GM18517 (cell line): ENCODE measurements at regions not wholly inside any gene's neighbourhood (a gene's known extent, or its start where the extent isn't known, plus 50 kb on each side); places are given as distances from the start of the nearest gene placed in this dataset.
"Not testable (repeated sequence)": the region's sequence is repeated elsewhere in the genome, so short reads cannot be mapped to it uniquely, and the experiment has no call there.

Experiments
- ATAC-seq: cut with Tn5 transposase; IDR thresholded peaks from one replicate; pipeline ENCODE4 v1.9.1; 2021; ENCODE audit warnings: mild to moderate bottlenecking, moderate library complexity; ENCODE audit not compliant: unreplicated experiment

DNA sequence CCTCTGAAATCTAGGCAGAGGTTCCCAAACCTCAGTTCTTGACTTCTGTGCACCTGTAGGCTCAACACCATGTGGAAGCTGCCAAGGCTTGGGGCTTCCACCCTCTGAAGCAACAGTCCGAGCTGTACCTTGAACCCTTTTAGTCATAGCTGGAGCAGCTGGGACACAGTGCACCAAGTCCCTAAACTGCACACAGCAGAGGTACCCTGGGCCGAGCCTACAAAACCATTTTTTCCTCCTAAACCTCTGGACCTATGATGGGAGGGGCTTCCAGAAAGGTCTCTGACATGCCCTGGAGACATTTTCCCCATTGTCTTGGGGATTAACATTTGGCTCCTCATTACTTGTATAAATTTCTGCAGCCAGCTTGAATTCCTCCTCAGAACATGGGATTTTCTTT, 168.8 kb downstream of the TLE3 start:
- not testable (repeated sequence) for ATAC-seq

DNA sequence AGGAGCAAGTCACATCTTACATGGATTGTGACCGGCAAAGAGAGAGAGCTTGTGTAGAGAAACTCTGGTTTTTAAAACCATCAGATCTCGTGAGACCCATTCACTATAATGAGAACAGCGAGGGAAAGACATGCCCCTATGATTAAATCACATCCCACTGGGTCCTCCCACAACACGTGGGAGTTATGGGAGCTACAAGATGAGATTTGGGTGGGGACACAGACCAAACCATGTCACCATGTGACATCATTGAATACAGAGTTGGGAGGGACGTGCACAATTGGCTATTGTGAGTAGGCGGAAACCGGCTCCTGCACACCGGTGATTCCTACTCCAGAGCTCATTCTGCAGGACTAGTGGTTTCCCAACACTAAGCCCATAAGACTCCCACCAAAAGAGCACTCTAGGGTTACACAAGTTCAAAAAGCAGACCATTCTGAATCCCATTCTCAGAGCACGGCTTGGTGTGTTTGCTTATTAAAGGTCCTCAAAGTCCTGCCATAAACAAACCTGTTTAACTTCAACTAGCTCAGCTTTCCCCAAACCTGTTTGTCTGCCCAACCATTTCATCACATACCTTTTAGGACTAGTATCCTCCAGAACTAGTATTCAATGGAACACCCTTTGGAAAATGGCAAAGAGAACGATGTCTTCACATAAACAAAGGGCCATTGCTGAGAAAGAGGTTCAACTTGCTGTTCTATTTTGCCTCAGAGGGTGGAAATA, 167.6 kb downstream of the TLE3 start:
- ATAC-seq: no peak

DNA sequence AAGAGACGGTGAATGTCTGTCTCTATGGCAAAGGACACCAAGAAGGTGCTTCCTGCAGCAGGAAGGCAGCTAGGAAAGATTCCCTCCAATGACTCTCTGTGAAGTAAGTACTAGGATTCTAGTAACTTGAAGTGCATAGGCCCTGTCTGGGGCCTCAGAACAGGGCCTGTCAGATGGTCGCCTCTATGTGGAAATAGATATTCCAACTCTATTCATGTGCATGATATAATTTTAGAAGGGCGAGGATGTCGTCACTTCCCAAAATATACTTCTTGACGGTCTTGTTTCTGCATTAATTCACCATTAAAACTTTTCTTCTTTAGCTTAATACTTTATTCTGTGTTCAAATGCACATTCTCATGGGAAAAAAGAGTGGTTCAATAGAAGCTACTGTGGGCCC, 167.0 kb downstream of the TLE3 start:
- ATAC-seq: no peak

DNA sequence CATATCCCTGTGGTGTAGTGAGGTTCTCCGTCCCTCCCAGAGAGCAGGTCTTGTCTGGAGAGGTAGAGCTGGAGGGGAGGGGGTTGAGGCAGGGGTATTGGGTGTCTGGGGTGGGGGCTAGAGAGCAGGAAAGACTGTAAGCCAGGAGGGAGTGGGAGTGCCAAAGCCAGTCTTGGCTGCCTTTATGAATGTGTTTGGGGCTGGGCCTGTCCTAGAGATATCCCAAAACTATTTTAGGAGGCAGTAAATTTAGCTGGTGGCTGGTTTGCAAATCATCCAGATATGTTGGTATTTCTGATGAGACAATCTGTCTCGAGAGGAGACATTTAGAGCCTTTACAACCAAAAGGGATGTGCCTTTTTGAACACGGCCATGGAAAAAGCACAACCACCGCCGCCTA, 166.6 kb downstream of the TLE3 start:
- ATAC-seq: no peak

DNA sequence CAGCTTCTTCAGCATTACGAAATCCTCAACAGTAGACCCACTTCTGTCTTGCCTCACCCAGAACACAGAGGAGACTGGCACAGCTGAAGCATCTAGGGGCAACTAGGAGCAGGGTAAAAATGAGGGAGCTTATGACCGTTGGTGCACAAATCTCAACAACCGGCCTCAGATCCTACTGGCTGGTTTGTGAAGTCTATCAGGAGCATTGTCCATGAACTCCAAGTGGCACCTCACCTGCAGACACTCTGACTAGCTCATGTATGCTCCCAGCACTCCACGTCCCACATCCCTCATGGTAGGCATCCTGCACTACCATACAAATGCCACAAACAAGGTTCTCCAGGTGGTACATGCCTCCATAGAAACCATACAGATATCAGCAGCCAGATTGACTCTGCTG, 163.1 kb downstream of the TLE3 start:
- ATAC-seq: no peak

DNA sequence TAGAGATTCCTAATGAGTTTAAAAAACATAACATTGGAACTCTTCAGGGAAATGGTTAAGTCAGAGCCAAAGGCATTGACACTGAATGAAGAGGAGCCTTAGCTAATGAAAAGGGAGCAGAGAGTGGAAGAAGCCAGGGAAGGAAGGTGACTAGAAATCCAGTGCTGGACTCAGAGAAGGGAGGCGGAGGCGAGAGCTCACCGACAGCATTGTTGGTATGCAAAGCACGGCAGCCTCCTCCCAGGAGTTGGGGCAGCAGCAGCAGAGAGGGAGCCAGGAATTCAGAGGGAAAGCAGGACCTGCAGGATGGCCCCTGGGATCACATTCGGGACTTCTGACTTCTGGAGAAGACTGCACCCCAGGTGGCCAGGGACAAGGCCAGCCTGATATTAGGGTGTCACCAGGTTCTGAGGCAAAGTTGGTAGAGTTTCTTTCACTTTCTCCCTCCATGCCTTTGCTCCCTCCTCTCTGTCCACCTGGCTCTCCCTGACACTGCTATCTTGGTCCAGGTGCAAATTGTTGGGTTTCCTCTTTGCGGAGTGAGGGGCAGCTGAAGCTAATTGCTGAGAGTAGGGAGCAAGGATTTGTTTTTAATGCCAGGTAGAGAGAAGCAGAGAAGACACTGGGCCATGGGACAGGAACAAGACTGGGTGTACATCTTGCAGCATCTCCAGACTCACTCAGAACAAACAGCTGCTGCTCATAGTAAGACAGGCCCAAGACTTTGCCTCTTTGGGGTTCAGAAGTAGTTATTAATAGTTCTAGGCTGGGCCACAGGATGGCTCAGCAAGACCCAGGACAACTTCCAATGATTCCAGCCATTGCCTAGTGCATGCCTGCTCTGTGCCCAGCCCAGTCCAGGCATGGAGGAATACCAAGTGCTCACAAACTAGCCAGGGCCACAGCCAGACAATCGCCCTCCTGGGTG, 157.9 kb downstream of the TLE3 start:
- ATAC-seq: no peak

DNA sequence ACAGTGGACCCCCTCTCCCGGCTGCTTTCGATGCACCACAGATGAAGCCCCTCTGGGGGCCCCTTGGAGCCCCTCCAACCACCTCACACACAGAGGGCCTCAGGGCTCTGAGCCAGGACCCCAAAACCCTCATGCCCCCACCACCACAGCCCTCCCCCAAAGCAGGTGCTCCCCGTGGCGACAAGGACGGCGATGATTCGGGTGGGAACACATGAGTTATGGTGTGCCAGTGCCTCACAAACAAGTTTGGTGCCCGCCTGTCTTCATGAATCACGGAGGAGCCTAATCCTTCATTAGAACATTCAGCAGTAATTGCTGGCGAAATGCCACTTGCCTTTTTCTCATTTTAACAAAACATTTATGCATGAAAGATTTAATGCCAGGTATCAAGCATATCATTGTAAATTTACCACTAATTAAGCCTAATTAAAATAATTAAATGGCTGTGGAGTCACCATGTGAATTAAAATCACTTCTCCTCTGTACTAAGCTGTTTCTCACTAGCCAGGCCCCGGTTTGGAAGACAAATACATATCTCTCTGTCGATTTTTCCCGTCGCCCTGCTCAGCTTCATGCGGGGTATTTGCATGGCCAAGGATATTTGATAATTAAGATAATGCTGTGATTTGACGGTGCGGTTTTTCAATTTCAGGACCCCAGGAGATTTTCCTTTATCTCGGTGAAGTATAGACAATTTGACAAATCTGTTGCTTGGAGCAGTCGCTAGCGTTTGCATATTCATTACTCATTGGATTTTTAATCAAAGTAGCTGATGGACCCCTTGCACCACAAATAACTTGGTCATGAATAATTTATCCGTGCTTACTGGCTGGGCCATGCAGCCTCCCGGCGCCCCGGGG, 157.0 kb downstream of the TLE3 start:
- no peak for ATAC-seq

DNA sequence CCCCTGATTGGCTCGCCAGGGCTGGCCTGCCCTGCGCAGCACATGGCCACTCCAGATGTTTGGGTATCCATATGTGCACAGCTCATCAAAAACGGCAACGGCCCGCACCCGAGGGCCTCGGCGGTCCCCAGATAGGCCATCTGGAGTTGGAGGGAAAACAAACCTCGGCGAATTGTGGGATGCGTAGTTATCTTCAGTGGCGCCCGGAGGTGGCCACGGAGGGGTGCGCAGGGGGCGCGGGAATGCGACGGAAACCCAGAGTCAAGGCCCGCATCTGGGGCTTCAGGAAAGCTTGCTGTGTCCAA, 156.5 kb downstream of the TLE3 start:
- ATAC-seq: no peak

DNA sequence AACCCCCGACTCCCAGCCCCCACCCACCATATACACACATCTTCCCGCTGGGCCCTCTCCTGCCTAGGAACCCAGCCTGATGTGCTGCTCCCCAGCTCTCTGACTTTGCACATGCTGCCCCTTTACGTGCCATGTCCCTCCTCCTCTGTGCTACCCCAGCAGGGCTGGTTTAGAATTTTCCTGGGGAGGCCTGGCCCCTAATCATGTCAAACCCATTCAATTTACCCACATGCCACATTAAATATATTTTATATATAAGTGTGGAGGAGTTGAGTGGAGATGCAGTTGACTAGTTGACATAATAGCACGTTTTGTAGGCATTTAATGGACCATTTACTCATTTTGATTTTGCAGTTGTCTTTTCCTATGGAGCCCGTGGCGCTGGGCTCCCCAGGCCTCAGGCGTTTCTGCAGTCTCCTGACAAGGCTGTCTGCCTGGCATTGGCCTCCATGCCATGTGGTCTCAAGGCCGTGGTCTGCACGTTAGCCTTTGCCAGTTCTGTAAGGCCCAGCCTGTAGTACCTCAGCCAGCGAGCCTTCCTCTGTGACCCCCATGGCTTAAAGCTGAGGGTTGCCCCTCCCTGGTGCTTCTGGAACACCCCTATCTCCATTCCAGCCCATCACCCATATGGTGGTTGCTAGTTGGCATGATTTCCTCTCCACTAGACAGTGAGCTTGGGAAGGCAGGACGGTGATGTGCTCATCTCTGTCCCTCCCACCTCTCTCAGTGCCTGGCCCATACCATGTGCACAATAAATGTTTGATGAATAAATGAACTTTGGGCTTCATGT, 155.8 kb downstream of the TLE3 start:
- no peak for ATAC-seq

DNA sequence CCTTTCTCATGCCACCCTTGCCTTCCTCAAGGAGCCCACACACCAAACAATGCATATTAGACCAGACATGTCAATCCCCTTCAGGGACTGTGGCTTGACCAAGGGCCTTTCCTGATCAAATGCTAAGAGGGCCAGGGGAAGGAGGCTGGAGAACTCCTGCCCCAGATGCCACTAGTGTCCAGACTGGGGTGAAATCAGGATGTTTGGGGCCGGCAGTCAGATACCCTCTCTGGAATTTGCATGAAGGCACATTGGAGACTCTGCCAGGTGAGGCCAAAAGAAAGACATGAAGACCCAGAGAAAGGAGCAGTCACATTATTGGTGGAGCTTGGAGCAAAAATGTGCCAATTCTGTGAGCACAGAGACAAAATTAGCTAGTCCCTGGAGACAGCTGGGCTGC, 154.1 kb downstream of the TLE3 start:
- no peak for ATAC-seq

DNA sequence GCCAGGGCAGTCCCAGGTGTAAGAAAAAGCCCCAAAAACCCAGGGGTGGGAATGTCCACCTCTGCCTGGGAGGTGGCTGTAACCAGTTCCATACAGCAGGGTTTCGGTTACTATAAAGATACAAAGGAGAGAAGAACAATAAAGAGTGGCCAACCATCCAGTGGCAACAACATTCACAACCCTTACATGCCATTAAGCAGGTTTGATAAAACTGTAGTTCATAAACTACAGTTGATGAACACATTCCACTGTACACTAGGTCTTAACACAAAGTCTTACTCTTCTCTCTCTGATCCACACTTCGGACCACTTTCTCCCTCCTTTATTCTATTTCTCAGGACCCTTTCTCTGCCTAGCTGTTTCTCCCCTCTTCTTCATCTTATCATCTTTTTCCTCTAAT, 152.0 kb downstream of the TLE3 start:
- no peak for ATAC-seq

DNA sequence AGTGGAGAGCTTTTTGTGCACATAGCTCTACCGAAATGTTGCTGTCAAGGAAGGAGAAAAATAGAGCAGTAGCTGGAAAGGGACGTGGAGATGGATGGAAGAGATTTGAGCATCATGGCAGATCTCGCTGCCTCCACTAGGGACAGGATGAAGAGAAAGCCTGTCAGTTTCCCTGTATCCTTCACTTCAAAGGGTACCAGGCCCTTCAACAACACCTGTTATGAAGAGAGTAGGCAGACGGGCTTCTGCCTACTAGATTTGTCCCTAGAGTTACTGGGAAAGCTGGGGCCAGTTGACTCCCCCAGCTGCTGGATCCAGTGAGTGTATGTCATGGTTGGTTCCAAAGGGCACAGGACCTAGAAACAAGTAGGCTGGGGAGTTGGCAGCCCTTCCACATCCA, 150.8 kb downstream of the TLE3 start:
- ATAC-seq: no peak

DNA sequence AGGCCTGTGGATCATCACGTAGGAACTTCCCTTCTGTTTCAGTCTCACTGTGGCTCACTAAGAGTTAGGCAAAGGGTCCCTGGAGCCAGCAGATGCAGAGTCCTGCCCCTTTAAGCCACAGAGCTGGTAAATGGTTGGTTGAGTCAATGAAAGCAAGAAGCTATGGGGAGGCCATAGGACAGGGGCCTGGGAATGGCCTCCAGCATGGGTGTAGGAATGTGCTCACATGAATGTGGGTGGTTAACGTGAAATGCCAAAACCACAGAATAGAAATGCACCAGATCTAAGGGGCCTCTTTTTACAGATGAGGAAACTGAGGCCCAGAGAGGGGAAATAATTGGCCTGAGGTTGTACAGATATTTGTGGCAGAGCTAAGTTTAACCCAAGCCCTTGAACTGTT, 150.3 kb downstream of the TLE3 start:
- no peak for ATAC-seq

DNA sequence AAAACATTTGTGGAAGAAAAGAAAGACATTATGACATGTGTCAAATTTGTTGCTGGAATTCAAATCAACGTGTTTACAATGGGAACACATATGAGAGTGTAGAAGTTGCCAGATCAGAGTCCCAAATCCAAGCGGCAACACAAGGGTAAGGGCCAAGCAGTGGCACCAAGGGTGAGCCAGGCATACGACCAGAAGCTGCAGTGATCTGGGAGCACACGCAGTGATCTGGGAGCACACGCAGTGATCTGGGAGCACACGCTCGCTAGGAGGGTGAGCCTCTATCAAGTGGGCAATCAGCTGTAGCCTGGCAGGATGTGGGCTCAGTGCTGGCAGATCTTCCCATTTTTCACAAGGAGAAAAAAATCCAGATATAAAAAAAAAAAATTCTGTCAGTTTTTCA, 148.2 kb downstream of the TLE3 start:
- ATAC-seq: no peak

DNA sequence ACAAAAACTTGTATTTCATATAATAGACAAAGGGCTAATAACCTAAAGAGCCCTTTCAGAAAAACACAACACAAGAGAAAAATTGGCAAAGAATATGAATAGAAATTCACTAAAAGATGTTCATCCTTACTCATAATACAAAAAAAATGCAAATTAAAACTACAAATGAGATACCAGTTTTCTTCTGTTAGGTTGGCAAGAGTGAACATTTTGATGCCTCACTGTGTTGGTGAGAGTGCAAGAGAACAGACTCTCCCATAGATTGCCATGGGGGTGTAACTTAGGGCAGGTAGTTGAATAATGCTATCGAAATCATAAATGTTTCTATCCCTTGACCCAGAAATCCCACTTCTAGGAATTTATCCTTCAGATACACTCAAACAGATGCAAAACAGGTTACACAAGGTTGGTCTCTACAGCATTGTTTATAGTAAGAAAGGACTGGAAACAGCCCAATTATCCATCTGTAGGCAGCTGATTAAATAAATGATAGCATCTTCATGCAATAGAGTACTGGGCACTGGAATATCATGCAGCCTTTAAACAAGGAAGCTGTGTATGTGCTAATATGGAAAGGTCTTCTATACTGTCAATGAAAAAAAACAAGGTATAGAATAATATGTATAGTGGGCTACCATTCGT, 146.3 kb downstream of the TLE3 start:
- no peak for ATAC-seq

DNA sequence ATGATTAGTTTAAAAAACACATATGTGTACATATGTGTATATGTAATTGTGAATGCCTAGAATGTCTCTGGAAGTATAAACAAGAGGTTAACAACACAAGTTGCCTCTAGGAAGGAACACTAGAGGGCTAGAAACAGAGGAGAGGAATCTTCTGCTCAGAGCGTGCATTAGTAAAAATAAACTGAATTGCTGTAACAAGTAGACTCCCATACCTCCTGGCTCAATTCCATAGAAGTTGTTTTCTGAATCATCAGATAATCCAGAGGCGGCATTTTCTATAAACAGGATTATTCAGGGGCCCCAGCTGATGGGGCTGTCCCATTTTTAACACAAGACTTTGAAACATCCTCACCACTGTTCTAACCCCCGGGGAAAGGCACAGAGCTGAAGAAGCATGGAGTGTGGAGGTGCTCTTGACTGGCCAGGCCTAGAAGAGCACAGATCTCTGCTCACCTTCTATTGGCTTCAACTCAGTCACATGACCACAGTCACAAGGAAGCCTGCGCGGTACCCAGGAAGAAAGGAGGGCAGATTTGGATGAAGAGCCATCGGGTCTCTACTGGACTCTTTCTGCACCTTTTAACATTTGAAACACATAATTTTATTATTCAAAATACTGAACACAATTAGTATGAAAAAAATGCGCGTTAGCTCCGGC, 145.7 kb downstream of the TLE3 start:
- ATAC-seq: no peak

DNA sequence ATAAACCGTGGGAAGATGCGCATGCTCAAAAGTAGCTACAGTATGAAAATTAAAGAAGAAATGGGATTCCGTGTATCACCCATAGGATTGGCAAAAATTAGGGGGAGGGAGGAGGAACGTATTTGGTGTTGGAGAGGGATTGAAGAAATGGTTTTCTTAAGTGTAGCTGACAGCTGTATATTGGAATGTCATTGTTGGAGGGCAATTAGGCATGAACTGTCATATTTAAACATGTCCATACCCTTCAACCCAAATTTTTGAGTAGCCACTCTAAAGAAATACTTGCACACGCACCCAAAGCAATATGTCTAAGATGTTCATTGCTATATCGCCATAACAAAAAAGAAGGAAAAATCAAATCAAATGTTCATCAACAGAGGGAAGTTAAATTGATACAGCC, 144.7 kb downstream of the TLE3 start:
- ATAC-seq: no peak

DNA sequence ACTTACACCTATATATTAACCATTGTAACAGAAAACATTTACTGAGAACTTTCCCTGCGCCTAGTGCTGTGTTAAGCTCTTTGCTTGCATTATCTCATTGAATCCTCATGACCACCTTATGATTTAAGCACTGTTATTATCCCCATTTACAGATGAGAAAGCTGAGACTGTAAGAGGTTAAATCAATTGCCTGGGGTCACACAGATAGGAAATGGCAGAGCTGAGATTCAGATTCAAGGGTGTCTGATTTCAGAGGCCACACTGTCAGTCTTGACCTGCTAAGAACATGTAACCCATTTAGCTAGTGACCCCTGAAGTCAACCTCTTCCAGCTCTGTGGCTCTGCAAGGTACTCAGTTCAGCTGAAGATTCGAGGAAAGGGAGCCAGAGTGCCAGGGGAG, 143.9 kb downstream of the TLE3 start:
- ATAC-seq: no peak

DNA sequence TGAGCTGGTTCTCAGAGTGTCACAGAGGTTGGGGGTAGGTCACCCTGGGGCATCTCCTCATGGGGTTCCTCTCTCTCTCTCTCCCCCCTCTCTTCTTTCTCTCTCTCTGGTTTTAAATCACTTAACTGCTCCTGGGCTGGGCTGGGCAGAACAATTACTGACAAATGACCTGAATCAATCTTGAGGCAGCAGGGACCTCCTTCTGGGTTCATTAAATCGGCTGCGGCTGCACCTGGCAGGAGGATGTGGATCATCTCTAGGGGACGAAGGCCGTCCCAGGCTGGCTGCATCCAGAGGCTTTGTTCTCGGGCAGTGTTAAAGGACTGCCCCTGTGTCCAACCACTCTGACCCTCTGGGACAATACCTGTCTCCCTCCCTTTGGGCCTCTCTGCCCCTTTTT, 143.1 kb downstream of the TLE3 start:
- ATAC-seq: no peak
